Ishikawa (cell line): ENCODE measurements at regions not wholly inside any gene's neighbourhood (a gene's known extent, or its start where the extent isn't known, plus 50 kb on each side); places are given as distances from the start of the nearest gene placed in this dataset.

Experiments used
- EGR1 ChIP-seq: IDR thresholded peaks from 2 replicates; pipeline ENCODE4 v1.6.1; 2012
- EP300 ChIP-seq: IDR thresholded peaks from 2 replicates; pipeline ENCODE4 v1.6.1; 2012; ENCODE audit warnings: borderline replicate concordance
- FOXM1 ChIP-seq: IDR thresholded peaks from 2 replicates; pipeline ENCODE4 v1.6.1; 2012; ENCODE audit warnings: low read depth, borderline replicate concordance
- MAX ChIP-seq: IDR thresholded peaks from 2 replicates; pipeline ENCODE4 v1.6.1; 2012
- RAD21 ChIP-seq: IDR thresholded peaks from 2 replicates; pipeline ENCODE4 v1.6.1; 2012; ENCODE audit warnings: low read depth
- TAF1 ChIP-seq: IDR thresholded peaks from 2 replicates; pipeline ENCODE4 v1.6.1; 2012; ENCODE audit warnings: low read depth, mild to moderate bottlenecking
- TCF12 ChIP-seq: IDR thresholded peaks from 2 replicates; pipeline ENCODE4 v1.6.1; 2012; ENCODE audit warnings: low read depth
- TEAD4 ChIP-seq: IDR thresholded peaks from 2 replicates; pipeline ENCODE4 v1.6.1; 2012
- YY1 ChIP-seq: IDR thresholded peaks from 2 replicates; pipeline ENCODE4 v1.6.1; 2012; ENCODE audit warnings: low read depth
- ZBTB7A ChIP-seq: IDR thresholded peaks from 2 replicates; pipeline ENCODE4 v1.6.1; 2012; ENCODE audit warnings: low read depth
- TF ChIP-seq, protein P1 (sequence below): IDR thresholded peaks from 2 replicates; pipeline ENCODE4 v1.6.1; 2012
- TF ChIP-seq, protein P2 (sequence below): IDR thresholded peaks from 2 replicates; pipeline ENCODE4 v1.6.1; 2012; ENCODE audit warnings: low read depth, mild to moderate bottlenecking

GRCh38 chr5:97538912-97539311, 355.9 kb upstream of the RIOK2 start:
- TF ChIP-seq, protein P1, sequence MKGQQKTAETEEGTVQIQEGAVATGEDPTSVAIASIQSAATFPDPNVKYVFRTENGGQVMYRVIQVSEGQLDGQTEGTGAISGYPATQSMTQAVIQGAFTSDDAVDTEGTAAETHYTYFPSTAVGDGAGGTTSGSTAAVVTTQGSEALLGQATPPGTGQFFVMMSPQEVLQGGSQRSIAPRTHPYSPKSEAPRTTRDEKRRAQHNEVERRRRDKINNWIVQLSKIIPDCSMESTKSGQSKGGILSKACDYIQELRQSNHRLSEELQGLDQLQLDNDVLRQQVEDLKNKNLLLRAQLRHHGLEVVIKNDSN, result no peak
- TF ChIP-seq TAF1 (no peak), EGR1 (no peak), TCF12 (no peak), MAX (no peak), RAD21 (no peak), TEAD4 (no peak), YY1 (no peak), EP300 (no peak), FOXM1 (no peak), ZBTB7A (no peak)
- TF ChIP-seq, protein P2, sequence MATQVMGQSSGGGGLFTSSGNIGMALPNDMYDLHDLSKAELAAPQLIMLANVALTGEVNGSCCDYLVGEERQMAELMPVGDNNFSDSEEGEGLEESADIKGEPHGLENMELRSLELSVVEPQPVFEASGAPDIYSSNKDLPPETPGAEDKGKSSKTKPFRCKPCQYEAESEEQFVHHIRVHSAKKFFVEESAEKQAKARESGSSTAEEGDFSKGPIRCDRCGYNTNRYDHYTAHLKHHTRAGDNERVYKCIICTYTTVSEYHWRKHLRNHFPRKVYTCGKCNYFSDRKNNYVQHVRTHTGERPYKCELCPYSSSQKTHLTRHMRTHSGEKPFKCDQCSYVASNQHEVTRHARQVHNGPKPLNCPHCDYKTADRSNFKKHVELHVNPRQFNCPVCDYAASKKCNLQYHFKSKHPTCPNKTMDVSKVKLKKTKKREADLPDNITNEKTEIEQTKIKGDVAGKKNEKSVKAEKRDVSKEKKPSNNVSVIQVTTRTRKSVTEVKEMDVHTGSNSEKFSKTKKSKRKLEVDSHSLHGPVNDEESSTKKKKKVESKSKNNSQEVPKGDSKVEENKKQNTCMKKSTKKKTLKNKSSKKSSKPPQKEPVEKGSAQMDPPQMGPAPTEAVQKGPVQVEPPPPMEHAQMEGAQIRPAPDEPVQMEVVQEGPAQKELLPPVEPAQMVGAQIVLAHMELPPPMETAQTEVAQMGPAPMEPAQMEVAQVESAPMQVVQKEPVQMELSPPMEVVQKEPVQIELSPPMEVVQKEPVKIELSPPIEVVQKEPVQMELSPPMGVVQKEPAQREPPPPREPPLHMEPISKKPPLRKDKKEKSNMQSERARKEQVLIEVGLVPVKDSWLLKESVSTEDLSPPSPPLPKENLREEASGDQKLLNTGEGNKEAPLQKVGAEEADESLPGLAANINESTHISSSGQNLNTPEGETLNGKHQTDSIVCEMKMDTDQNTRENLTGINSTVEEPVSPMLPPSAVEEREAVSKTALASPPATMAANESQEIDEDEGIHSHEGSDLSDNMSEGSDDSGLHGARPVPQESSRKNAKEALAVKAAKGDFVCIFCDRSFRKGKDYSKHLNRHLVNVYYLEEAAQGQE, result no peak
